ENCODE measurements at regions not wholly inside any gene's neighbourhood (a gene's known extent, or its start where the extent isn't known, plus 50 kb on each side); places are given as distances from the start of the nearest gene placed in this dataset.

DNA sequence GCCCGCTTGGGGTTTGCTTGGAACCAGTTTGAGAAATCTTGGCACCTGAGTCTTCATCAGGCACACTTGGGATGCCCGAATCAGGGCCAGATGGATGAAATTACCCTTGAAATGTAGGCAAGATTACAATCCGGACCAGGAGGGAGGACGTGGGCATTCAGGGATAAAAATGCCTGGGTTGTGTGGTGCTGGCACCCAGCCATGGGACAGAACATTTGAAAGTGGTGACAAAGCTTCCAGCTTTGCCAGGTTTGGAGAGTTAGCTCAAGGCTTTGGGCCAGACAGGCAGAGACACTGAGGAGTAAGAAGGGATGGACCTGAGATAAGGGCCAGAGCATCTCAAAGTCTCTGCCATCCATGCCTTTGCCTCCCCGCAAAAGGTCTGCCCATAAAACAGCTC is 182.2 kb downstream of the TTC32 start:
- Histone ChIP-seq H3K36me3 (ENCODE audit: control insufficient read depth, insufficient read depth, low read length) (no peaks in the 10 kb centered on the region), H3K4me3 (replicated peaks; ENCODE audit: low read depth, low read length) (no peak overlapping the region), H3K27me3 (replicated peaks; ENCODE audit: control insufficient read depth, insufficient read depth, low read length) (no peaks in the 10 kb centered on the region)
- DNase-seq (ENCODE audit: extremely low read depth, insufficient read length): no peak
- TF ChIP-seq, protein P1, sequence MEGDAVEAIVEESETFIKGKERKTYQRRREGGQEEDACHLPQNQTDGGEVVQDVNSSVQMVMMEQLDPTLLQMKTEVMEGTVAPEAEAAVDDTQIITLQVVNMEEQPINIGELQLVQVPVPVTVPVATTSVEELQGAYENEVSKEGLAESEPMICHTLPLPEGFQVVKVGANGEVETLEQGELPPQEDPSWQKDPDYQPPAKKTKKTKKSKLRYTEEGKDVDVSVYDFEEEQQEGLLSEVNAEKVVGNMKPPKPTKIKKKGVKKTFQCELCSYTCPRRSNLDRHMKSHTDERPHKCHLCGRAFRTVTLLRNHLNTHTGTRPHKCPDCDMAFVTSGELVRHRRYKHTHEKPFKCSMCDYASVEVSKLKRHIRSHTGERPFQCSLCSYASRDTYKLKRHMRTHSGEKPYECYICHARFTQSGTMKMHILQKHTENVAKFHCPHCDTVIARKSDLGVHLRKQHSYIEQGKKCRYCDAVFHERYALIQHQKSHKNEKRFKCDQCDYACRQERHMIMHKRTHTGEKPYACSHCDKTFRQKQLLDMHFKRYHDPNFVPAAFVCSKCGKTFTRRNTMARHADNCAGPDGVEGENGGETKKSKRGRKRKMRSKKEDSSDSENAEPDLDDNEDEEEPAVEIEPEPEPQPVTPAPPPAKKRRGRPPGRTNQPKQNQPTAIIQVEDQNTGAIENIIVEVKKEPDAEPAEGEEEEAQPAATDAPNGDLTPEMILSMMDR (IDR thresholded peaks at IDR 0.05; ENCODE audit: insufficient read depth, low read length, poor library complexity, severe bottlenecking): no peak

DNA sequence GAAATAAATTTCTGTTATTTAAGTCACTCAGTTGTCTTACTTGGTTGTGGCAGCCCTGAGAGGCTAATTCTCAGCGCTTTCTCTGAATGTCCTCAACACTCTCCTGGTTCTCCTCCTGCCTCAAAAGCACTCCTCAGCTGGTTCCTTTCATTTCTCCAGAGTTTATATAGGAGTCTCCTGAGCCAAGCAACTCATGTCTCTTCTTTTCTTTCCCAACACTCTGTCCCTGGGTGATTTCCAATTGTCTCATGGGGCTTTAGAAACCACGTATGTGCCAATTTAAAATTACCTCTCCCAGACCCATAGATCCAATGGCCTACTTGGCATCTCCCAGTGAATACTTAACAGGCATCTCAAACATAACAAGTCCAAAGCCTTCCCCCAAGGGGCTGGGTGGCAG is 184.3 kb downstream of the TTC32 start:
- TF ChIP-seq, protein P1 (IDR thresholded peaks at IDR 0.05; ENCODE audit: insufficient read depth, low read length, poor library complexity, severe bottlenecking): no peak
- H3K27me3 ChIP-seq (replicated peaks; ENCODE audit: control insufficient read depth, insufficient read depth, low read length): no peaks in the 10 kb centered on the region
- DNase-seq (ENCODE audit: extremely low read depth, insufficient read length): no peak
- H3K36me3 ChIP-seq (ENCODE audit: control insufficient read depth, insufficient read depth, low read length): no peaks in the 10 kb centered on the region
- no peak overlapping the region for H3K4me3 ChIP-seq (replicated peaks; ENCODE audit: low read depth, low read length)

DNA sequence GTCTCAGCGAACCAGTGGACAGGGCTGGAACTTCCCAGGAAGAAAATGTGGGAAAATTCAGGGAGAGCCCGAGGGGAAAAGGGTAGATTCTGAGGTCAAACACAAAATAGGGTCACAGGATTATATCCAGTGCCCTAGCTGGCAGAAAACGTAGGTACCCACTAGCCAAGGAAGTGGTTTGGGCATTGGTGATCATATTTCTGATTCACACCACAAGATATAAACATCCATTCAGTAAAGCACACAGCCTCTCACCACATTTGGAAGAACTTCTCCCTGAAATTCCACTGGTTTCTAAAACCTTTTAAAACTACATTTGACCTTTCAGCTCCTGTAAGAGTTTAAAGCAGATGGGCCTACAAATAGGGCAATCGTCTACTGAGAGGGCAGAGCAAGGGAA is 186.9 kb downstream of the TTC32 start:
- H3K36me3 ChIP-seq (ENCODE audit: control insufficient read depth, insufficient read depth, low read length): no peaks in the 10 kb centered on the region
- DNase-seq (ENCODE audit: extremely low read depth, insufficient read length): no peak
- H3K4me3 ChIP-seq (replicated peaks; ENCODE audit: low read depth, low read length): no peak overlapping the region
- no peaks in the 10 kb centered on the region for H3K27me3 ChIP-seq (replicated peaks; ENCODE audit: control insufficient read depth, insufficient read depth, low read length)
- TF ChIP-seq, protein P1 (IDR thresholded peaks at IDR 0.05; ENCODE audit: insufficient read depth, low read length, poor library complexity, severe bottlenecking): no peak

DNA sequence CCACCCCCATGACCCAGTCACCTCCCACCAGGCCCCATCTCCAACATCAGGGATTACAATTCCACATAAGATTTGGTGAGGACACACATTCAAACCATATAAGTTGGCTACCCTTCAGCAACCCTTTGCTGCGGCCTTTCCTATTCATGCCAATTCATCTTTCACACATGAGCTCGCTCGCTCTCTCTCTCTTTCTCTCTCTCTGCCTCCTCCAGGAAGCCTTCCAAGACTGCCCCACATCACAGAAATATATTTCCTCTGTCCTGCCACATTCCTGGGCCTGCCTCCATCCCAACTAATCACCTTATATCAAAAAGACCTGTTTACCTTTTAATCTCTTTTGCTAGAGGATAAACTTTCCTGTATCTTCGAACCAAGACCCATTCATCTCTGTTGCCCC is 188.9 kb downstream of the TTC32 start:
- Histone ChIP-seq H3K27me3 (replicated peaks; ENCODE audit: control insufficient read depth, insufficient read depth, low read length) (no peaks in the 10 kb centered on the region), H3K4me3 (replicated peaks; ENCODE audit: low read depth, low read length) (no peak overlapping the region), H3K36me3 (ENCODE audit: control insufficient read depth, insufficient read depth, low read length) (no peaks in the 10 kb centered on the region)
- DNase-seq (ENCODE audit: extremely low read depth, insufficient read length): no peak
- TF ChIP-seq, protein P1 (IDR thresholded peaks at IDR 0.05; ENCODE audit: insufficient read depth, low read length, poor library complexity, severe bottlenecking): no peak

DNA sequence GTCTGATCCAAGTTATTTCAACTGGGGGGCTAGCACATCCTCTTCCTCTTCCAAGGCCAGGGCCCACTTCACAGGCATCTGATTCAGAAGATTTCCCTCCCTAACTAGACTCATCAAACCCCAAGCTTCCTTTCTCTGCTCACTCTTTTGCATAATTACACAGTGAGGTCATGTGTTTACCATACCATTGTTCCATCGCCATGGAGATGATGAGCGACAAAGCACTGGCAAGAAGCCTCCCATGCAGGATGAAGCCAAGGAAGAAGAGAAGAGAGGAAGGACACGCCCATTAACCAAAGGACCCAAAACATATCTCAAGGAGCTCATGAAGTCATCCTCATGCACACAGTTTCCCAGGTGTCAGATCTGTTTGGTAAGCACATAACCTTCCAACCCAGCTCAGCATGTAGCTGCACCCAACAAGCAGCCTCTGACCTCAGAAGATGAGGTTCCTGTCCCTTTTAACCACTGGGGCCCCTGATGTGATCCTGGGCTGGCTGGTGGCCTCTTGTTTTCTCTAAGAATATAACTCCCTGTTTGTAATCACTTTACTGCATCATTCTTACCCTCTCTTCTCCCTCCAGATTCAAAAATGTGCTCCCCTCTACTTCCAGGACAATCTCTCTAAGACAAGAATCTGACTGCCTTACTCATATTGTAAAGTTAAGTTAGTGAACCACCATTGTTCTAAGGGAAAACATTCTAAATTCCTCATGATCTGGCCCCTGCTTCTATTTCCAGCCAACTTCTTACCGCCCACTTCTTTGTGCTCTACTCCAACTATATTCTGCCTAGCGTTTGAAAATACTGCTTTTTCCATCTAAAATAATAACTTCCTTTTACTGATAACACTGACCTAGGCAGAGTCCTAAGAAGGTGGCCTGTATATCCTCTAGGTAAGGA is 190.1 kb downstream of the TTC32 start:
- H3K4me3 ChIP-seq (replicated peaks; ENCODE audit: low read depth, low read length): no peak overlapping the region
- no peaks in the 10 kb centered on the region for H3K36me3 ChIP-seq (ENCODE audit: control insufficient read depth, insufficient read depth, low read length)
- no peaks in the 10 kb centered on the region for H3K27me3 ChIP-seq (replicated peaks; ENCODE audit: control insufficient read depth, insufficient read depth, low read length)
- TF ChIP-seq, protein P1 (IDR thresholded peaks at IDR 0.05; ENCODE audit: insufficient read depth, low read length, poor library complexity, severe bottlenecking): no peak
- DNase-seq (ENCODE audit: extremely low read depth, insufficient read length): no peak
